K562 (cell line): ENCODE measurements at regions not wholly inside any gene's neighbourhood (a gene's known extent, or its start where the extent isn't known, plus 50 kb on each side); places are given as distances from the start of the nearest gene placed in this dataset.

Experiments
- ATF1 ChIP-seq, 2 experiments: fragments of 450-650 bp in 1 of 2; IDR thresholded peaks; 2 replicates each; pipeline ENCODE4 v1.6.1; 2016; ENCODE audit warnings: missing compliant biosample characterization in 1 of 2, missing genetic modification characterization in 1 of 2
- CTBP1 ChIP-seq: fragments of 450-650 bp; IDR thresholded peaks from 2 replicates; pipeline ENCODE4 v1.6.1; 2016; ENCODE audit warnings: borderline replicate concordance
- HMBOX1 ChIP-seq: sonication (generic); IDR thresholded peaks from 2 replicates; pipeline ENCODE4 v1.6.1; 2016
- SP2 ChIP-seq: IDR thresholded peaks from 2 replicates; pipeline ENCODE4 v1.6.1; 2011; ENCODE audit warnings: mild to moderate bottlenecking, low read depth, low read length, moderate library complexity; ENCODE audit not compliant: poor library complexity, severe bottlenecking; ENCODE audit errors: extremely low read depth
- TBL1XR1 ChIP-seq, 2 experiments: IDR thresholded peaks; 2 replicates each; pipeline ENCODE4 v1.6.1; 2012; ENCODE audit warnings: improper control_type of control experiment in 2 of 2, low read length in 2 of 2, mild to moderate bottlenecking in 1 of 2
- TFE3 ChIP-seq: fragments of 450-650 bp; formaldehyde crosslinking; IDR thresholded peaks from 2 replicates; pipeline ENCODE4 v1.4.0; 2020; ENCODE audit warnings: mild to moderate bottlenecking, mixed read lengths
- TSHZ1 ChIP-seq: fragments of 250-450 bp; sonication (Bioruptor Pico); IDR thresholded peaks from 2 replicates; pipeline ENCODE4 v1.4.0; 2020; ENCODE audit warnings: mild to moderate bottlenecking, moderate library complexity
- ZC3H4 ChIP-seq: sonication (generic); formaldehyde crosslinking; IDR thresholded peaks from 2 replicates; pipeline ENCODE4 v1.9.0; 2021; ENCODE audit warnings: missing genetic modification reagents, borderline replicate concordance
- ZMIZ1 ChIP-seq, 2 experiments: fragments of 150-350 bp in 1 of 2; IDR thresholded peaks; 2 replicates each; pipeline ENCODE4 v1.6.1; 2012 to 2016; ENCODE audit warnings: low read depth in 2 of 2, low read length in 2 of 2, mild to moderate bottlenecking in 1 of 2, moderate library complexity in 1 of 2
- ZNF165 ChIP-seq: fragments of 250-450 bp; sonication (Bioruptor Pico); IDR thresholded peaks from 2 replicates; pipeline ENCODE4 v1.4.0; 2020; ENCODE audit warnings: borderline replicate concordance
- ZNF717 ChIP-seq: fragments of 250-450 bp; sonication (Bioruptor Pico); IDR thresholded peaks from 2 replicates; pipeline ENCODE4 v1.5.0; 2021

GRCh38 chr6:27568226-27568897 lies 95.5 kb upstream of the ZNF184 start (continued):
- TF ChIP-seq TFE3 (CRISPR knock-in tag) (no peak), ZC3H4 (CRISPR knock-in tag) (no peak), ZMIZ1 (IDR thresholded peaks at IDR 0.05; ENCODE audit: low read depth in 2 of 2, low read length in 2 of 2) (no peak), SP2 (no peak), ATF1 (CRISPR knock-in tag; IDR thresholded peaks at IDR 0.05) (no peak), ATF1 (tag; IDR thresholded peaks at IDR 0.05) (0 out of 2 replicates have a peak, but pooled peaks have one; percentile 9), HMBOX1 (peak; percentile 49; the same call in 1 of the 2 replicates), ZNF165 (CRISPR knock-in tag) (no peak), CTBP1 (peak; percentile 66; the same call in 1 of the 2 replicates), TSHZ1 (CRISPR knock-in tag) (no peak), ZNF717 (CRISPR knock-in tag) (no peak), TBL1XR1 (IDR thresholded peaks at IDR 0.05; ENCODE audit: low read length in 2 of 2) (no peak)
